ENCODE measurements at regions not wholly inside any gene's neighbourhood (a gene's known extent, or its start where the extent isn't known, plus 50 kb on each side); places are given as distances from the start of the nearest gene placed in this dataset.

DNA sequence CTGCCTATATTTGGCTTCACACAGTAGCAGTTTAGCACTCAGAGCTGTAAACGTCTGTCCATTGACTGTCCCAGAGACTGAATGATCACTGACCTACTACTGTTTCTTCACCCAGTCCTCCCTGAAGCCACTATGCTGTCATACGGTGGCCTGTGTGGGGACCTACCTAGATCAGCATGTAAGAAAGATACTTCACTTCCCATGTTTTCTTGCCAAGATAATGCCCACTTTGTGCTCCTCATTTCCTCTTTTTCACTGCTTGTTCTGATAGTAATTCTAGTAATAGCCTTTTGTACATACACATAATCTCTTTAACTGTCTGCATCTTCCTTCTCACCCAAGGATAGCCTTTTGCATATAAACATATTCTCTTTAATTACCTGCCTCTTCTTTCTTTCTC, 109.9 kb upstream of the TIAM2 start:
- DNase-seq (ENCODE audit: low read depth): no peak

DNA sequence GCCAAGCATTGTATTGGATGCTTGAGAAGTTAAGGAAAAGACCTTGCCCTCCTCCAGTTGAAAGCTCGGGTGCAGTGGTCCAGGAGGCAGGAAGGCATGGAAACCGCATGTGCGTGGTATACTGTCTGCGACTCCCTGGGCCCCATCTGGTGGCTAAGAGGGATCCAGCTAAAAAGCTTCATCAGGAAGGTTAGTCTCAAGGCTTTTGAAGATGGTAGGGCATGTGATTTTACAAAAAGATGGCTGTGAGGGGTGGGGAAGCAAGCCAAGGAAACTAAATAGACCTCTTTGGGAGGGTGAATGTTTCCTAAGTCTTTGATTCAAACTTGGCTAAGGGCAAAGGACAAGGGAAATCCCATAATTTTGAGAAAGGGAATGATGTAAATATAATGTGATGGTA, 109.1 kb upstream of the TIAM2 start:
- no peak for DNase-seq (ENCODE audit: low read depth)

DNA sequence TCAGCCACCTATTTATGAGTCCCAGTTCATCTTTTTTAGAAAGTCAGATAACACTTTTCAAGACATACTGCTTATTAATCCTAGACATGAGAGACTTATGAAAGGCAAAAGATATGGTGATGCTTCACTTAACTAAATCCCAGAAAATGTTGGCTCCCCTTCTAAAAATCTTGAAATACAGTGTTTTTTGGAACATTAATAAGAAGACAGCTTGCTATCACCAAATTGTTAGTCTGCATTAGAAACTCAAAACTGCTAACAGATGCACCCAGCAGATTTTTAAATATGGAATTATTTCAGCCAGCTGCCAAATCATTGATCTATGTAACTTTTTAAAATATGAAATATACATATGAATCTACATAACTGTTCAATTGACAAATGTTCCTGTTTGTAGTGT, 108.6 kb upstream of the TIAM2 start:
- no peak for DNase-seq (ENCODE audit: low read depth)

DNA sequence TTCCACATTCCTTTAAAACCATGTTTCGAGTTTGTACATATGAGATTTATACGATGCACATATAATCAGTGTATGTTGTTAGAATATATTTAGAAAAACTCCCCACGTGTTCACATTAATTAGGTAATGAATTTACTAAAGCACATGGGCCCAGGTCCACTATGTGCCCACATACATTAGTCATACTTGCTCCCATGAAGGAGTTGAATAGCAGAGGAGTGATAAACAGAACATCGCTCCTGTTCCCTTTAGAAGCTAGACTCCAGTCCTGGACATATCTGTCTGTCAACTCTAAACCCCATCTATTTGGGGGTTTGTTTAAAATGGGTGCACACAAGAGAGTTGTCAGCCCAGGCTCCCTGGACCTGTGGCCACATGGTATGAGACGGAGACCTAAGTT, 108.1 kb upstream of the TIAM2 start:
- no peak for DNase-seq (ENCODE audit: low read depth)

DNA sequence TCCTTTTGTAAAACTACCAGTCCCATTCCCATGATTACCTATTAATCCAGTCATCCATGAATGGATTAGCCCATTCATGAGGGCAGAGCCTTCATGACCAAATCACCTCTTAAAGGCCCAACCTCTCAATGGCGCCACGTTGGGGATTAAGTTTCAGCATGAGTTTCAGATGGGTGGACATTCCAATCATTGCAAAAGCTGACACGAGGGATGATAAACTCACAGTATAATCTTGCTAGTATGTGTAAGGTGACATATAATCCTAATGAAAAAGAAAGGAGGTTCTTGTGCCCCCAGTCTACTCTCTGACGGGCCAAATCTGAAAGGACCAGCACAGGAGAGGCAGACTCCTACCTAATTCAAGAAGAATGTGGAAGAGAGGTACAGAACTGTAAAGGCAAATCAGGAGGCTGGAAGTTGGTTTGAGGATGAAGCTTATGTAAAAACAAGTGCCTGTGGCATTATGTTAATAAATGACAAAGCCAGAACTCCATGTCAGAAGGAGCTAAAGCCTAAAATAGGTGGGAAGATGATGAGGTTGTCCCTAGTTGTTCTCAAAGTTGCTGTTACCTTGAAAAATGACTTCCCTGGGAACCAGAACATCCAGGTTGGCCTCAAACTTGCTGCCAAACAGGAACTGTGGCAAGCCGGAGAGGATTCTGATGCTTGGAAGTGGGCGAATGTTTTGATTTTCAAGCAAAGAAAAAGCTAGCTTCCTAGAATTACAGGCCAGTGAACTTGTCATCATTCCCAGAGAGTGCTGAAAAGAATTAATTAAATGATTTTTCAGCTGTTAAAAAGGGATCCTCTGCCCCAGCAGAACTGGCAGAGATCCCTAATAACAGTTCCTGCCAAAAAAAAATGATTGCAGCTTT, 106.5 kb upstream of the TIAM2 start:
- DNase-seq (ENCODE audit: low read depth): no peak

DNA sequence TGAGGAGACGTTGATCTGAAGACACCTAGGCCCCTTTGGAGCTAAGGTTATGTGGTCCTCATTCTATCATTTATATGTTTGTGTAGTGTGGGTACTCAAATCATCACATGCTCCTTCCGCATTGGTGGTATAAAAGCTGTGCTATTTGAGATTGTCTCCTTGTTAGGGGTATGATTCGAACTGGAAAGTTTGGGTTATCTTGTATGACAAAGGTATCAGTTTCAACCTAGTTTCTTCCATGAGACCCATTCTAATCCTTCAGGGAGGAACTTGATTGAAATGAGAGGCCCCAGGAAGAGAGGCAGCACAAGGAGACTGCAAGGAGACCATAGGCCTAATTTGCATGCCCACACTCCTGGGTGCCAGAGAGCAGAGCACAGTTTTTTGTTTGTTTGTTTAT, 104.2 kb upstream of the TIAM2 start:
- no peak for DNase-seq (ENCODE audit: low read depth)

DNA sequence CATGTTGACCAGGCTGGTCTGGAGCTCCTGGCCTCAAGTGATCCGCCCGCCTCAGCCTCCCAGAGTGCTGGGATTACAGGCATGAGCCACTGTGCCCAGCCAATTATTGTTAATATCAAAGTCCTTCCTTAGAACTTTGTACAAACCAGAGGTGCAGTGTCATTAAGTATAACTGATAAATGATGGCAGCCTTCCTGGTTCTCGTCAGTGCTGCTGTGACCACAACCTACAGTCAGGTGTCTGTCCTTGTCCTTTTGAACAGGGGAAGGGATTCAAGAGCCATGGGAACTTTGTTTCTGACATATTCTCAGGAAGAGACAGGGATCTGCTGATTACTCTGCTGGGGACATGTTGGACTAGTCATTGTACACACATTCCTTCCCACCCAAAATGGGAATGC, 103.2 kb upstream of the TIAM2 start:
- no peak for DNase-seq (ENCODE audit: low read depth)

DNA sequence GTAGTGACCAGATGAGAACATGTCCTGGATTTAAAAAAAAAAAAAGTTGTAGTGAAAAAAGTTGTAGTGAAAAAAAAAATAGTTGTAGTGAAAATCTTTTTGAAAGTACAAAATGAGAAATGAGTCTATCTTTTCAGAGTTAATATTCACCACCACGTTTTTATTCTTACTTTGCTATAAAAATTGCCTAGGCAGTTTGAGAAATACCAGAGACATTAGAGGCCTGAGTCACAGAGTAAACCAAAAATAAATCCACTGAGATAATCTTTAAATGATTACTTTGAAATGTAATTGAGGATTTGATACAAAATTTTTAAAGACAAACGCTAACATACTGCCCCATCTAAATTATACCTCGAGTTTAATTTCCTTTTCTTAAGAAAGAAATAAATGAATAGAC, 101.2 kb upstream of the TIAM2 start:
- DNase-seq (ENCODE audit: low read depth): no peak

DNA sequence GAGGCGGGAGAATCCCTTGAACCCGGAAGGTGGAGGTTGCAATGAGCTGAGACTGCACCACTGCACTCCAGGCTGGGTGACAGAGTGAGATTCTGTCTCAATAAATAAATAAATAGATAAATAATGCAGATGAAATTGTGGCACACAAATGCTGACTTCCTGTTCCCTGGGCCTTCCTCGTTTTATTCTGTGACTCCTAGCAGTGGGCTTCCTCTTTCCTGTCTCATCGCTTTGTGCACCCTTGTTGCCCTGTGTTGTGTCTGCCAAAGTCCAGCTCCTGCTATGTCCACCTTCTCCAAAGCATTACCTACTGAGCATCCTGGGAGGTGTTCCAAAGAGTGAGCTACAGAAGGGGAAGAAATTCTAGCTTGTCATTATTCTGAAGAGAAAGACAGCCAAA, 100.2 kb upstream of the TIAM2 start:
- DNase-seq (ENCODE audit: low read depth): no peak

DNA sequence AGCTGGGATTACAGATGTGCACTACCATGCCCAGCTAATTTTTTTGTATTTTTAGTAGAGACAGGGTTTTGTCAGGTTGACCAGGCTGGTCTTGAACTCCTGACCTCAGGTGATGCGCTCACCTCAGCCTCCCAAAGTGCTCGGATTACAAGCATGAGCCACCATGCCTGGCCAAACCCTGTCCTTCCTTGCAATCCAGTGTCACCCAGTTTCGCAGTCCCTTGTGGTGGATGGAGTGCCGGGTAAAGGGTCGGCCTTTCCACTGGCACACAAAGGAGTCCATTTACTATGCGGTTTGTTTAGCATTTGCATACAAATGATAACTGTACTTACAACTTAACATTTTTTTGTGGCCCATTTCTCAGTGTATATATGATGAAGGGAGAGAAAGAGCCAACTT, 99.3 kb upstream of the TIAM2 start:
- DNase-seq (ENCODE audit: low read depth): no peak

DNA sequence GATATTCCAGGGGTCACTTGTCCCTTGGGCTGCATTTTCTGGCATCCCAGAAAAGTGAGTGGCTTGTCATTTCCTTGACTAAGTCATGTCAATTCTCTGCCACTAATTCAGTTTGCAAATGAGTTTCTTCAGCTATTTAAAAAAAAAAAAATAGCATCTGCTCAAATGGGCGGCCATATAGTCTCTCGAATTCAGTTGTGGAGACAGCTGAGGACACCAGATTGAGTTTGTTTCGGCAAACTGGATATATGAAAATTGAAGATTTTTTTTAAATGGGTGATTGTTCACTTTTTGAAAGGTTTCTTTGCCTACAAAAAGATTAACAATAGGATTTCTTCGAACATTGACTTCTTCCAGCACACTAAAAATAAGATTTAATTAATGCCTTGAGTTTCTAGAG, 96.3 kb upstream of the TIAM2 start:
- no peak for DNase-seq (ENCODE audit: low read depth)

DNA sequence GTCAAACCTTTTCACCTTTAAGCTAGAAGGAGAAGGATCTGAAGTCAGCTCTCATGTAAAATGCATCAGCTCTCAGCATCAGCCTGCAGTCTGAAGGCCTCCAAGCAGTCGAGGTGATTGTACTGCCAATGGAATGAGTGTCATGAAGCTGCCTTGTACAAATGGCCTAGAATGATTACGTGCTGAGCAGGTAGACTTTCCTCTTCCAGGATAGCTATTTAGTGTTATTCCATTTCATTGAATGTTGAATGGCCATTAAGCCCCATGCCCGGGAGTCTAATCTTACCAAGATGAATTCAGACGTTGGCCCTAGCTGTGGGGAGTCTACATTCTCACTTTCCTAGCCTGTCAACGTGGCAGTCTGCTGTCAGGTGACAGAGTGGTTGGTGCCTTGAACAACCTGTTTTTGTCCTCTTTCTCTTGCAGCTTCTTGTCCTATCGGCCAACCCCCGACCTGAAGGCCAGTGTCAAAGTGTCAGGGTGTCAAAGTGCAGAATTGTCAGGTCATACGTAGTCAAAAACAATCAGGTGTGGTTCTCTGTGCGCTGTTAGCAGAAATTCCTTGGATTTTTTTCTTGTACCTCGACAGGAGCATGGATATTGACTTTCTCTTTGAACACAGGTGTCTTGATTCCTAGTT, 95.2 kb upstream of the TIAM2 start:
- no peak for DNase-seq (ENCODE audit: low read depth)

DNA sequence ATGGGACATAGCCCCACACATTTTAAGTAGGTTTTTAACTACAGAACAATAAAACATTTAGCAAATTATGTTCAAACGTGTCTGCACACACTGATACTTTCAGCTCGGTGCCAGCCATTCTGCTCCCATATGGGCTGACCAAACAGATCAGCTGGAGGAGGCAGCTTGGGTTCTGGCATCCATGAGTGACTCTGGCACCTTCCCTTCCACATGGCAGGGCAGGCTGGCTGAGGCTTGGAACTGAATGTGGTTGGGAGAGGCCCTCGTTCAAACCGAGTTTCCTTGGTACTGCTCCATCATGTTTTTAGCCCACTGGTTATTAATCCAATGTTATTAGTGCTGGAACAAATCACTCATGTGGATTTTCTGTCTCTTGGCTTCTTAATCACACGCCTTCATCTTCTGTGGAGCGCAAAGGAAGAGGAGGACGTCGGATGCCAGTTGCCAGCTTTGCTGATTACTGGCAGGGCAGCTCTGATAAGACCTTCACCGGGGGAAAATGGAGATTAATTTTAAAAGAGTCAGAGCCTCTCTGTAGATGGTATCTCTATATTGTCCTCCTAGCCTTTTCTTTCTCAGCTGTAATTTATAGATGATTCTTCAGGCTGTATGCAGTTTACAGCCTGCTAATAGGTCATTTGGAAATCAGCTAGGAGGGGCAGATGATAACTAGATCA, 93.1 kb upstream of the TIAM2 start:
- no peak for DNase-seq (ENCODE audit: low read depth)

DNA sequence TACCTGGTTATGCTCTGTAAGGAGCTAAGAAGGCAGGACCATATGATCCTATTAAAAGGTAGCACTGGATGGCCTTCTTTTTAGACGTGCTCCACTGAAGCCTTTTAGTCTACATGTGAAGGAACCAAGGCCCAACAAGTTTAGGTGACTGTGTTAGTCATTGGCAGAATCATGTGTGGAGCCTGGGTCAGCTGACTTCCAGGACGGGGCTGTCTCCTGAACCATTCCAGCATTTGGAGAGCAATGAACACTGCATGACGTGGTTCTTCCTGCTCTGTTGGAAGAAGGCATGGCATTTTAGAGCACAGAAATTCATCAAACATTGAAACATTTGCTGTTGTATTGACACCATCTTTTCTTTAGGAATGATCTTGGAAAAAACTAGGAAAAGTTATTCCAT, 87.8 kb upstream of the TIAM2 start:
- no peak for DNase-seq (ENCODE audit: low read depth)

DNA sequence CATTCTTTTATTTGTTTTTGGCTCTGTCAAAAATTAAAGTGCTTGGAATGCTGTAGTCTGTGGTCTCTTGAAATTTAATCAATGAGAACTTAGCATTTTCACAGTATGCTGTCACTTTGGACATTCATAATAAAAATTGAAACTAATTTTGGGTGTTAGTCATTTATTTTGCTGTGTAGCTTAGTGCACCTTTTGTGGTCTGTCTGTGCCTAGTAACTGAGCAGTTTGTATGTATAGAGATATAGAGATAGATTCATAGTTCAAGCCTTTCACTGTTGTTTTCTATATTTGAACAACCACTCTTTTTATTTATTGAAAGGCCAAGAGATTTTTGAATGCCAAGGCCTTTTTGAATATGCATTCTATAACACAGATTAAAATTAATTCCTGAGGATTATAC, 86.4 kb upstream of the TIAM2 start:
- DNase-seq (ENCODE audit: low read depth): no peak

DNA sequence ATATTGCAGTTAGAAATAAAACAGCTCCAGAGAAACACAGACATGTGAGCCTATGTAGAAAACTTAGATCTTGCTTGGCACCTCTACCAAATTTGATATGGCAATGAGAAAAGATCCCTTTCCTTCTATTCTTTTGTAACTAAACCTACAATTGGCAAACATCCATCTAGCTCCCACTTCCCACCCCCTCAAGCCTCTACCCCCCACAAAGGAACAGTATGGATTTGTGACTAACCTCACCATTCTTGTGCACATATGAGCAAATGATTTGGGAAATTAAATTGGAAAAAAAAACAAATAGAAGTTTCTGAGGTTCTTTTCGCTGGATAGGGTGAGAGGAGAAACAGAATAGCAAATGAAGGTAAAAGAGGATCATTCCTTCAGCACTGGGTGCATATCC, 85.8 kb upstream of the TIAM2 start:
- DNase-seq (ENCODE audit: low read depth): no peak

DNA sequence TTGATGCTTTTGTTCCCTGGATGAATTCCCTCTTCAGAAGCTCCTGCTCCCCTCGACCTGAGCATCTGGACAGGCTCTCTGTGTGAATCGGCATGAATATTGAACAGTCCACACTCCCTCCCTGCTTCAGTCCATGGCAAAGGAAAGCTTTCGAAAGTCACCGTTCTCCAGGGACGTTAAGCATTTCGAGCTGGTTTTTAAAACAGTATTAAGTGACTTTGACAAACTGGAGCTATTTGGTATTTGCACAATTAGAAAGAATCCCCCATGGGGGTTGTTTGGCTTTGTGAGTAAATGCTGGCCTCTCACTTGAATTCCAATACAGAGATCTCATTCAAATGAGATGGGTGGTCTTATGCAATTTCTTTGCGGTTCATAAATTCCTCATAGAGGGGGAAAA, 85.3 kb upstream of the TIAM2 start:
- no peak for DNase-seq (ENCODE audit: low read depth)

DNA sequence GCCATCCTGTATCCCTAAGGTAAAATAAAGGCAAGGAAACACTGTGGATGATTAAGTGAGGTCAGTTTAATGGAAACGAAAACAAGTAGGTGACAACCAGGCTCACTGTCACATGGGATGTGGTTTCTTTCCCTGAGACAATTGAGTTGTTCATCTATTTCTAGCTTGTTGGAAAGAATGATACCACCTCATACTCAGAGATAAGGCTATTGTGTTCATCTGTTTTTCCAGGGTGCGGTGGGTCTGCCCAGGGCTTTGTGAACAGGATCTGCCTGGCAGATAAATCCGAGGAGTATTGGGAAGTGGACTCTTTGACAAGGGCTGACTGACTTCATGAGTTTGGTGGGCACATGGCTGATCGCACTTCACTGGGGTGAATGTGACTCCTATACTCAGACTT, 80.8 kb upstream of the TIAM2 start:
- no peak for DNase-seq (ENCODE audit: low read depth)

DNA sequence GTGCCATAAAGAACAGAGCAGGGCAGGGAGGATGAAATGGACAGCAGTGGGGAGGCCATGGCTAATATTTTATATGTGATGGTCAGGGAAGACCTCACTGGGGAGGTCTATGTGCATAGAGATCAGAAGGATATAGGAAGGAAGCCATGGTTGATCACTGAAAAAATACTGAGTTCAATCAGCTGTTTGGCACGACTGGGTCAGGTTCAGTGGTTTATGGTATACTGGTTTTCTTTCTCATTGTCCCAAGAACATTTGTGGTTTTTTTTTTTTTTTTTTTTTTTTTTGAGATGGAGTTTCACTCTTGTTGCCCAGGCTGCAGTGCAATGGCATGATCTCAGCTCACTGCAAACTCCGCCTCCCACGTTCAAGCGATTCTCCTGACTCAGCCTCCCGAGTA, 78.3 kb upstream of the TIAM2 start:
- DNase-seq (ENCODE audit: low read depth): no peak

DNA sequence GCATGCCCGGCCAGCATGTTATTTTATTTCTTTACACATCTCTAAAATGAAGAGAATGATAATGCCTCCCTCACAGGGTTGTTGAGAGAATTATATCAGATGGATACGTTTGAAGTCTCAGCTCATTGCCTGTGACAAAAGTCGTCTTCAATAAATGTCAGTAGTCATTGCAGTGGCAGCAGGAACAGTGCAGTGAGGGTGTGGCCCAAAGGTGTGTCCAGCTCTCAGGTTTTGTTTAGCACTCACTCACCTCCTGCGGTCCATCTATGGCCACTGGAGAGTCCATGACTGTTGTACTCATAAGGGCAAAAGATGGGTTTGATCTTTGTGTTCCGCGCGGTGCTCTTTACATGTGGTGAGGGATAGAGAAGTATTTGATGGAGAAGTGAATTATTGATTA, 77.2 kb upstream of the TIAM2 start:
- DNase-seq (ENCODE audit: low read depth): no peak

DNA sequence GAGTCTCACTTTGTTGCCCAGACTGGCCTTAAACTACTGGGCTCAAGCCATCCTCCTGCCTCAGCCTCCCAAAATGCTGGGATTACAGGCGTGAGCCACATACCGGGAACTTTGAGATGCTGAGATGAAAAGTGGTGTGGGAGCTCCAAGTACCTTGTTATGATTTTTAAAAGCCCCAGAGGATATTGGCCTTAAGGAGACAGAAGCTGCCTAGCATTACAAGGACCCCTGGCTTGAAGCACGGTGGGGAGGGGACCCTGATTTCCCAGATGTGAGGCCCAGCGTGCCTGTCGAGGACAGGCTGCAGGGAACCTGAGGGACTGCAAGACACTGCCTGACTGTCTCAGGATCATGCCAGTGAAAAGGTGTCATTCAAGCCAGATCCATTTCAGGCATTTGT, 75.3 kb upstream of the TIAM2 start:
- no peak for DNase-seq (ENCODE audit: low read depth)

DNA sequence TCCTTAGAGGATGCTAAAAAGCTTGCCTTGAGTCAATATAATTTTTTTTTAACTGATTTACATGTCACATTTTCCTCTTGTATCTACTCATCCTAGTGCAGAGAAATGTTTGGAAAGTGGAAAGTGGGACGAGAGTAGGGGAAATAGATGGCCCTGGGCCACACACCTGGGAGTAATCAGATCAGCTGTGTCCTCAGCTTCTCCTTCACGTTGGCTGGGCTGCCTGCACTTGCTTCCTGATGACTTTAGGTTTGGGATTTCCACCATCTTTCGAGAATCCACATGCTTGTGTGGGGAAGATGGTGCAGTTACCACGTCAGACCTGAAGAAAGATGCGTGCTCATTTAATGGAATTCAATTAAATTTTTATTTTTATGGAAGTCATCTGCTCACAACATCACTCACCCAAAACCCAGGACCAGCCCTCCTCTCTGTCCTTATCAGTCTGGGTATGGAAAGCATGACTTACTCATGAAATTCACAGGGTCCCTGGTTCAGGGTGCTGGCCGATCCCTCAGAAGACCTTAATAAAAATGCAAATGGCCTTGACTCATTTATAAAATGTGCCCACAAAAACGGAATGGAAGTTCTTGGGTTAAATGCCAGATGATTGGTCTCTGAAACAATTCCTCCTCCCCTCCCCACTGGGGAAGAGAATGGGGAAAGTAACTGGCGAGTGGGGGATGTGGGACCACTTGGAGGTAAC, 74.5 kb upstream of the TIAM2 start:
- no peak for DNase-seq (ENCODE audit: low read depth)

DNA sequence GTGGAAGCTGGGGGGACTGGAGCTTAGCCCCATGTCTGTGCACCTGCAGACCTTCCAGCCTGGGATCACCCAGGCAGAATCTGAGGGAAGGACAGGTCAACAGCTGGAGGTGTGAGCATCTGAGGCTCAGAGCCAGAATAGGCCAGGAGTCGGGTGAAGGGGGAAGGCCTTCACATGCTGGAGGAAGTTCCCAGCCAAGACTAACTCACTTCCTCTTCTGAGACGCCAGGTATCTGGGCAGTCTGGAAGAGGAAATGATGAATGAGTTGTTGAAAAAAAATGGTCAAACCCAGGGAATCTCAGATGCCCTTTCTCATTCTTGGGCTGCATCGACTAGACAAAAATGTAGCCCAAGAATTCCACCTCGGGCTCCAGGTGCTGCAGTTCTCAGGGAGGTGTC, 73.6 kb upstream of the TIAM2 start:
- no peak for DNase-seq (ENCODE audit: low read depth)

Measured in activated gamma-delta T cell treated with anti-CD3 and anti-CD28 coated beads, Interleukin-2, amount 50 U/mL, for 16 hours (primary cell).